Endothelial cell of umbilical vein (primary cell): ENCODE measurements at regions not wholly inside any gene's neighbourhood (a gene's known extent, or its start where the extent isn't known, plus 50 kb on each side); places are given as distances from the start of the nearest gene placed in this dataset.
A peak's percentile ranks its signal among the peaks of the same experiment; 100 is the strongest.

Source experiments
- BruUV-seq: library from RNA; stranded (reverse); fragments of 400-500 nt; replicated peaks from 2 replicates; lab custom pipeline; 2021; lab: Mats Ljungman, UMichigan
- CTCF ChIA-PET: fragments of 300-600, 350-600 bp; sonication (Branson Sonifier 250); formaldehyde crosslinking; loops from one replicate; lab custom pipeline; 2021; ENCODE audit warnings: antibody characterized with exemption, inconsistent platforms; lab: Charles Lee
- POLR2A ChIA-PET: fragments of 300-600, 350-600 bp; sonication (Branson Sonifier 250); formaldehyde crosslinking; loops from one replicate; lab custom pipeline; 2021; ENCODE audit warnings: antibody characterized with exemption, inconsistent platforms; lab: Charles Lee
- DNase-seq: peaks from one replicate; pipeline ENCODE4 v3.0.0-alpha.2; 2011; ENCODE audit warnings: low read depth, low spot score
- FAIRE-seq: peaks from 2 replicates; lab custom pipeline; 2011; peaks lifted over from hg19 to GRCh38; lab: Jason Lieb, UNC
- H2AFZ ChIP-seq: 2 replicates; pipeline ENCODE4 v1.6.0; 2012; ENCODE audit warnings: low read depth, low read length, control low read depth, inconsistent platforms
- H3K27ac ChIP-seq: 2 replicates; pipeline ENCODE4 v1.5.1; 2011; ENCODE audit warnings: low read depth, mild to moderate bottlenecking, control low read depth, low read length, moderate library complexity; ENCODE audit not compliant: insufficient read depth
- H3K27me3 ChIP-seq, 2 experiments: 2 replicates each; pipeline versions ENCODE4 v1.6.0 to v1.6.1; 2011; ENCODE audit warnings: low read length in 2 of 2, mixed read lengths in 1 of 2; ENCODE audit not compliant: control insufficient read depth in 2 of 2, insufficient read depth in 2 of 2
- H3K36me3 ChIP-seq, 2 experiments: 2 replicates in 1 of 2; 3 replicates in 1 of 2; pipeline ENCODE4 v1.5.1; 2011; ENCODE audit warnings: low read length in 2 of 2, mild to moderate bottlenecking in 1 of 2, moderate library complexity in 1 of 2; ENCODE audit not compliant: control insufficient read depth in 2 of 2, insufficient read depth in 2 of 2; ENCODE audit errors: extremely low read depth in 1 of 2
- H3K4me1 ChIP-seq: 3 replicates; pipeline ENCODE4 v1.5.1; 2011; ENCODE audit warnings: mild to moderate bottlenecking, low read length; ENCODE audit not compliant: control insufficient read depth, insufficient read depth; ENCODE audit errors: extremely low read depth
- H3K4me2 ChIP-seq: 2 replicates; pipeline ENCODE4 v1.6.1; 2011; ENCODE audit warnings: low read length, control low read depth, mixed read lengths; ENCODE audit not compliant: insufficient read depth
- H3K4me3 ChIP-seq, 3 experiments: fragments of 200-600 bp in 1 of 3; sonication (generic), shearing (Covaris generic) in 1 of 3; replicated peaks in 1 of 3; 2 replicates each; pipeline ENCODE4 v1.5.1; 2011 to 2016; ENCODE audit warnings: control low read depth in 3 of 3, low read length in 3 of 3, mild to moderate bottlenecking in 2 of 3, inconsistent platforms in 1 of 3, low read depth in 1 of 3, moderate library complexity in 1 of 3; ENCODE audit not compliant: insufficient read depth in 1 of 3
- H3K79me2 ChIP-seq: 2 replicates; pipeline ENCODE4 v1.6.0; 2012; ENCODE audit warnings: low read length, inconsistent platforms; ENCODE audit not compliant: control insufficient read depth, insufficient read depth
- H3K9ac ChIP-seq: replicated peaks from 2 replicates; pipeline ENCODE3; 2011; ENCODE audit warnings: low read length, control low read depth; ENCODE audit not compliant: insufficient read depth; ENCODE audit errors: extremely low read depth
- H3K9me1 ChIP-seq: replicated peaks from 3 replicates; pipeline ENCODE4 v1.6.0; 2011; ENCODE audit warnings: mild to moderate bottlenecking, low read length; ENCODE audit not compliant: control insufficient read depth, insufficient read depth; ENCODE audit errors: extremely low read depth
- H3K9me3 ChIP-seq: replicated peaks from 2 replicates; pipeline ENCODE4 v1.5.1; 2012; ENCODE audit warnings: low read length, inconsistent platforms; ENCODE audit not compliant: control insufficient read depth, insufficient read depth
- H4K20me1 ChIP-seq: replicated peaks from 2 replicates; pipeline ENCODE3; 2011; ENCODE audit warnings: mild to moderate bottlenecking, low read length; ENCODE audit not compliant: control insufficient read depth, insufficient read depth; ENCODE audit errors: extremely low read depth
- CTCF ChIP-seq, 2 donors: IDR thresholded peaks; 1 replicate in 1 of 2; 2 replicates in 1 of 2; pipeline ENCODE4 v1.5.1; 2011; ENCODE audit warnings: low read length in 2 of 2, mild to moderate bottlenecking in 2 of 2, moderate library complexity in 2 of 2, control low read depth in 1 of 2, inconsistent platforms in 1 of 2, low read depth in 1 of 2; ENCODE audit not compliant: insufficient read depth in 1 of 2; ENCODE audit errors: extremely low read depth in 1 of 2
- GATA2 ChIP-seq: IDR thresholded peaks from 2 replicates; pipeline ENCODE4 v1.7.0; 2011; ENCODE audit warnings: low read depth, mild to moderate bottlenecking, moderate library complexity, mixed read lengths, low read length; ENCODE audit not compliant: insufficient read length, insufficient read depth
- POLR2AphosphoS5 ChIP-seq: IDR thresholded peaks from 2 replicates; pipeline ENCODE4 v1.6.1; 2012; ENCODE audit warnings: low read depth, mild to moderate bottlenecking, control low read depth, low read length, moderate library complexity; ENCODE audit not compliant: insufficient read depth
- dilution Hi-C: fragments of 300-500 bp; cut with MboI; formaldehyde crosslinking; loops from one replicate; pipeline ENCODE4 v1.15.0; 2019; ENCODE audit warnings: low sequenced_read_pairs; ENCODE audit not compliant: extremely low pct_ligation_motif_present
- intact Hi-C: fragments of 100-400 bp; cut with micrococcal nuclease; formaldehyde crosslinking; loops from one replicate; pipeline ENCODE4 v1.10.0; 2022

- dilution Hi-C loops (no loop called here), intact Hi-C loops (loop anchor here (10.0 kb wide), 1 partner anchor 1911 kb away; no protein-coding TSS in a partner anchor)
- FAIRE-seq (no peak), DNase-seq (no peak)
- BruUV-seq, result no TSS peak
- Histone ChIP-seq H3K4me1 (no peaks in the 10 kb centered on the region), H3K4me2 (no peak overlapping the region), H3K4me3 (no peak overlapping the region), H3K9me3 (no peaks in the 10 kb centered on the region), H4K20me1 (no peaks in the 10 kb centered on the region), H3K9me1 (no peaks in the 10 kb centered on the region), H3K27ac (no peak overlapping the region), H3K36me3 (no peaks in the 10 kb centered on the region), H3K79me2 (no peaks in the 10 kb centered on the region), H2AFZ (no peak overlapping the region), H3K9ac (no peak overlapping the region), H3K27me3 (no peaks in the 10 kb centered on the region)
- ChIA-PET CTCF (interaction anchor here (0.7 kb wide), 1 partner anchor 13 kb away, joined by 3 read pairs; no protein-coding TSS in a partner anchor), POLR2A (no interaction called here)
- TF ChIP-seq CTCF (IDR thresholded peaks at IDR 0.05; ENCODE audit: extremely low read depth in 1 of 2, insufficient read depth in 1 of 2, low read depth in 1 of 2, low read length in 2 of 2) (peak in 1 of 2 donors; percentile 4), GATA2 (no peak)
Measured at GRCh38 chr16:74035816-74036215, 260.8 kb upstream of the PSMD7 start.

- BruUV-seq, result no TSS peak
- H3K4me3 ChIP-seq, result no peak overlapping the region
- H3K9me3 ChIP-seq, result no peaks in the 10 kb centered on the region
- DNase-seq (peak; percentile 3), FAIRE-seq (no peak)
- H3K27me3 ChIP-seq, result no peaks in the 10 kb centered on the region
- dilution Hi-C loops, result no loop called here
- no peak overlapping the region for H3K9ac ChIP-seq
- no peak overlapping the region for H3K27ac ChIP-seq
- no peaks in the 10 kb centered on the region for H3K4me1 ChIP-seq
- no peaks in the 10 kb centered on the region for H3K79me2 ChIP-seq
- intact Hi-C loops, result loop anchor here (10.0 kb wide), 1 partner anchor 1910 kb away; no protein-coding TSS in a partner anchor
- H3K36me3 ChIP-seq, result no peaks in the 10 kb centered on the region
- ChIA-PET POLR2A (no interaction called here), CTCF (interaction anchor here (0.7 to 1.9 kb wide), 5 partner anchors 9 to 1910 kb away, joined by 3 to 16 read pairs (median 6); no protein-coding TSS in a partner anchor)
- H3K9me1 ChIP-seq, result no peaks in the 10 kb centered on the region
- no peak for TF ChIP-seq POLR2AphosphoS5
- TF ChIP-seq CTCF (IDR thresholded peaks at IDR 0.05; ENCODE audit: extremely low read depth in 1 of 2, insufficient read depth in 1 of 2, low read depth in 1 of 2, low read length in 2 of 2), result peak in 1 of 2 donors; percentile 21
- no peak overlapping the region for H3K4me2 ChIP-seq
- H4K20me1 ChIP-seq, result no peaks in the 10 kb centered on the region
- H2AFZ ChIP-seq, result no peak overlapping the region
Measured at GRCh38 chr16:74034862-74035261, 261.8 kb upstream of the PSMD7 start.
